Colonic mucosa (tissue), 4 donors: ENCODE measurements at regions not wholly inside any gene's neighbourhood (a gene's known extent, or its start where the extent isn't known, plus 50 kb on each side); places are given as distances from the start of the nearest gene placed in this dataset.

Experiments
- DNase-seq: peaks from one replicate; pipeline ENCODE4 v3.0.0-alpha.2; 2020
- H3K27ac ChIP-seq: fragments of 200-600 bp; one replicate; pipeline ENCODE4 v1.8.0; 2021
- H3K27me3 ChIP-seq: fragments of 200-600 bp; one replicate; pipeline ENCODE4 v1.8.0; 2021
- H3K36me3 ChIP-seq: fragments of 200-600 bp; one replicate; pipeline ENCODE4 v1.8.0; 2021
- H3K4me1 ChIP-seq: fragments of 200-600 bp; one replicate; pipeline ENCODE4 v1.8.0; 2021; ENCODE audit warnings: mild to moderate bottlenecking
- H3K4me3 ChIP-seq: fragments of 200-600 bp; one replicate; pipeline ENCODE4 v1.8.0; 2021
- H3K9ac ChIP-seq, 2 donors: one replicate each; pipeline ENCODE4 v1.7.0; 2013; ENCODE audit warnings: control low read depth in 2 of 2, low read depth in 2 of 2, low read length in 2 of 2
- H3K9me3 ChIP-seq: fragments of 200-600 bp; one replicate; pipeline ENCODE4 v1.8.0; 2021
- CTCF ChIP-seq: fragments of 200-600 bp; IDR thresholded peaks from one replicate; pipeline ENCODE4 v1.8.0; 2022; ENCODE audit warnings: antibody characterized with exemption, mild to moderate bottlenecking
- intact Hi-C: fragments of 100-400 bp; cut with DNase I; formaldehyde crosslinking; loops from one replicate; pipeline ENCODE4 v1.14.1; 2022
- donor health status: healthy.
- donor health status: DM: no; HTN: no; CAD: no.
- donor health status: DM: no; HTN: no; CAD: no.

DNA sequence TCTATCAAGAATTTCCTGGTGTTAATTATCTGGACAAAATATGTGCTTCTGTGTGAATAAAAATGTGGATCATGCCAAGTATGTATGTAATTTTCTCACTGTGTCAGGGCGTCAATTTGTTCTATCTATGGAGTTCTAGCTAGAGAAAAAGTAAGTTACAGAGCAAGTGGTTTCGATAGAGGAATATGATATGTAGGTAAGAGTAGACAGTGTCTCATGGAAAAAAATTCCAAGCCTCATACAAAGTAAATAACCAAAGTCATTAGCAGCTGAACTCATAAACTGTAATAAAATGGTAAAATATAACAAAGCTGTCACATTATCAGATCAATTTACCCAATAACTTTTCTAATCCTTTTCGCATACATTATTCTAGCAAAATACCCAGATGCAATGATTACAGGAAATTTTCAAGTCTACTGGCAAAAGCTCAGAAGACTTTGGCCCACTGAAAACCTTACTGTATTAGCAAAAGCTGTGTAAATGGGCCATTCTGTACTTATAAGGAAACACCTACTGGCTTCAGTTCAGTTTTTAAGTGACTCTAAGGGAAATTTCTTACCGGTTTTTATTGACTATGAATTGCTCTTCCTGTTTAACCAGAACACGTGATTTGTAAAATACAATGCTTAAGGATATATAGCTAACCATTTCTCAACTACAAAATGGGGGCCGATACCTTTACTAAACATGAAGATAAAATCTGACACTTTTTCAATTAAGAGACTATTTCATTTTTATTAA, 121.0 kb upstream of the ARSJ start:
- intact Hi-C loops = no loop called here
- Histone ChIP-seq H3K36me3 (no peaks in the 10 kb centered on the region), H3K4me3 (no peak overlapping the region), H3K27me3 (no peaks in the 10 kb centered on the region), H3K9ac (no peak overlapping the region), H3K4me1 (no peaks in the 10 kb centered on the region), H3K9me3 (no peaks in the 10 kb centered on the region), H3K27ac (no peak overlapping the region)
- no peak for TF ChIP-seq CTCF
- no peak for DNase-seq

DNA sequence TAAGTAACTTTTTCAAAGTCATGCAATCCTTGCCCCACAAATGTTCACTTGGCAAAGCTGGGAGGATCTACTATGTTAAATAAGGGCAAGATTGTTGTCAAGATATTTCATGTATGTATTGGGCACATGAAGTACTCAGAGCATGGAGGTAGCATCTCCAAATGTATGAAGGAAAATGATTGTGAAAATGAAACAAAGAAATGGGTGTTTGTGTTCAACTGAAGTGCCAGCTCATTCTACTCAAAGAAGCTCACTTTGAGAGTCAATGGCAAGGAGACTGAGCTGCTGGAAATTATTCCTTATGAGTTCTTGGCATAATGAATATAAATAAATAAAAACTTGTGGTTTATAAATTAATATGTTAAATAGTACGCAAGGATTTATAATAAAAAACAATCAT, 124.5 kb upstream of the ARSJ start:
- Histone ChIP-seq H3K36me3 (no peaks in the 10 kb centered on the region), H3K27ac (no peak overlapping the region), H3K27me3 (no peaks in the 10 kb centered on the region), H3K9ac (no peak overlapping the region), H3K9me3 (no peaks in the 10 kb centered on the region), H3K4me3 (no peak overlapping the region), H3K4me1 (no peaks in the 10 kb centered on the region)
- intact Hi-C loops = no loop called here
- no peak for TF ChIP-seq CTCF
- no peak for DNase-seq

- TF ChIP-seq CTCF = no peak
- no peak overlapping the region for H3K27ac ChIP-seq
- no peaks in the 10 kb centered on the region for H3K4me1 ChIP-seq
- DNase-seq = no peak
- H3K36me3 ChIP-seq = no peaks in the 10 kb centered on the region
- no peaks in the 10 kb centered on the region for H3K27me3 ChIP-seq
- H3K9ac ChIP-seq = no peak overlapping the region
- no peak overlapping the region for H3K4me3 ChIP-seq
- intact Hi-C loops = no loop called here
- H3K9me3 ChIP-seq = no peaks in the 10 kb centered on the region
Observed at GRCh38 chr4:114108869-114109268, 129.4 kb upstream of the ARSJ start.

DNA sequence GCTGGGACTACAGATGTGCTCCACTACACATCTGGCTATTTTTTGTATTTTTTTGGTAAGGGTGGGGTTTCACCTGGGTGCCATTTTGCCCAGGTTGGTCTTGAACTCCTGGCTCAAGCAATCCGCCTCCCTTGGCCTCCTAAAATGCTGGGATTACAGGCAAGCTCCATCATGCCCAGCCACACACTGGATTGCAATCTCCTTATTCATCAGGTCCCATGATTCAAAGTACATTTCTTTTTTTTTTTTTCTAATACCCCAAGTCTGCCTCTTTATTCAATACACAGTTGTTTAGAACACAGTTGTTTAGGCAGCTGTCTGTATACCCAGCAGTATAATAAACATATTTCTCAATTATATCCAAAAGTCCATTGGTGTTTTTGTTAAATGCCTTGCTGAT, 130.3 kb upstream of the ARSJ start:
- intact Hi-C loops = no loop called here
- Histone ChIP-seq H3K4me1 (no peaks in the 10 kb centered on the region), H3K27ac (no peak overlapping the region), H3K36me3 (no peaks in the 10 kb centered on the region), H3K27me3 (no peaks in the 10 kb centered on the region), H3K9ac (no peak overlapping the region), H3K9me3 (no peaks in the 10 kb centered on the region), H3K4me3 (no peak overlapping the region)
- TF ChIP-seq CTCF = no peak
- no peak for DNase-seq

- no peaks in the 10 kb centered on the region for H3K27me3 ChIP-seq
- H3K4me1 ChIP-seq = no peaks in the 10 kb centered on the region
- H3K36me3 ChIP-seq = no peaks in the 10 kb centered on the region
- intact Hi-C loops = no loop called here
- TF ChIP-seq CTCF = no peak
- no peak overlapping the region for H3K4me3 ChIP-seq
- H3K27ac ChIP-seq = no peak overlapping the region
- no peak for DNase-seq
- no peak overlapping the region for H3K9ac ChIP-seq
- H3K9me3 ChIP-seq = no peaks in the 10 kb centered on the region
Observed at GRCh38 chr4:114115526-114115925, 136.1 kb upstream of the ARSJ start.
